ENCODE measurements at regions not wholly inside any gene's neighbourhood (a gene's known extent, or its start where the extent isn't known, plus 50 kb on each side); places are given as distances from the start of the nearest gene placed in this dataset.

DNA sequence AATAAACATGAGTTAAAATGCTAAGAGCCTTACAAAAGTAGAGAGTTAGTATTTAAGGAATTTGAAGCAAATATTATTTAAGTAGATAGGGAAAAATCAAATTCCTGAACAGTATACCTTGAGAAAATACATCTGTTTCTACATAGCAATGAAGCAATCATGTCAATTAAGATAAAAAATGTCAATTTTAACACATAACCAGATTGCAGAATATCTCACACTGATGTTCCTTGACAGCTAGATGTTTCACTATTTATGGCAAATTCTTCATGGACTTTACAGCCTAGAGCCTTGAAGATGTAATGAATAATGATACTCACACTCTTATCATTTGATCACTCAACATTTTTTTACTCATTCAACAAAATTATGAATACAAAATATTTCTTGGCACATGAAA is 708.2 kb upstream of the PTPRD start:
- no peak for TF ChIP-seq LEF1 (IDR thresholded peaks at IDR 0.05; ENCODE audit: borderline replicate concordance)
- no peak for TF ChIP-seq ARNT (IDR thresholded peaks at IDR 0.05)
- TF ChIP-seq L3MBTL2 (conservative IDR thresholded peaks at IDR 0.05), result no peak
- TF ChIP-seq HDGF (IDR thresholded peaks at IDR 0.05; ENCODE audit: borderline replicate concordance), result no peak
- no peak for TF ChIP-seq FOXM1 (IDR thresholded peaks at IDR 0.05; ENCODE audit: borderline replicate concordance)
- no peak for TF ChIP-seq TARDBP (IDR thresholded peaks at IDR 0.05)
- no peak for TF ChIP-seq BHLHE40 (IDR thresholded peaks at IDR 0.05; ENCODE audit: borderline replicate concordance)
